ENCODE measurements at regions not wholly inside any gene's neighbourhood (a gene's known extent, or its start where the extent isn't known, plus 50 kb on each side); places are given as distances from the start of the nearest gene placed in this dataset.

DNA sequence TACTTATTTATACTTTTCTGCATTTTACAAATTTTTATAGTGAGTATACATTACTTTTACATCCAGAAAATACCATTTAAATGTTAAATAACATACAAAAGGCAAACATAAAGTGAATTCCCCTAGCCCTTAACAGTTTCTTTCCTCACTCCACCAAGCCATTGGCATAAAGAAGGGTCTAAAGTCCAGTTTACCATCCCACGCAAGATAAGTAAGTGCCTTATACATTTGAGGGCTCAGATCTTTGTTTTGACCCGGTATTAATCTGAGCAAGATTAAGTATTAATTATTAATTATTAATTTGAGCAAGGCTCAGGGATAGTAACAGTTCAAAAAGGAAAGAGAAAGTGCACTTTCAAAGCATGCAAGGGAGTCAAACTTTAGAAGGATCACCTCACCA, 182.9 kb downstream of the DICER1 start:
- Histone ChIP-seq H3K23me2 (ENCODE audit: low read depth, low read length) (no peaks in the 10 kb centered on the region), H3K4me3 (ENCODE audit: extremely low read depth in 1 of 4, insufficient read depth in 2 of 4, low read depth in 3 of 4, low read length in 4 of 4) (no peak overlapping the region), H3K9me3 (ENCODE audit: insufficient read depth in 2 of 2, low read depth in 1 of 2, low read length in 1 of 2) (no peaks in the 10 kb centered on the region), H3K4me2 (ENCODE audit: insufficient read depth in 1 of 2, low read depth in 2 of 2, low read length in 2 of 2) (no peak overlapping the region), H3K79me2 (ENCODE audit: control insufficient read depth in 1 of 2, insufficient read depth in 2 of 2, low read length in 2 of 2) (no peaks in the 10 kb centered on the region), H4K8ac (ENCODE audit: extremely low read depth, insufficient read depth, low read length) (no peak overlapping the region), H3K18ac (ENCODE audit: extremely low read depth, low read length) (no peak overlapping the region), H2AK5ac (ENCODE audit: low read depth, low read length) (no peak overlapping the region), H4K20me1 (replicated peaks in 1 of 2; ENCODE audit: control insufficient read depth in 1 of 2, insufficient read depth in 2 of 2, low read length in 2 of 2) (no peaks in the 10 kb centered on the region), H3K9ac (replicated peaks in 1 of 4; ENCODE audit: extremely low read depth in 1 of 4, low read depth in 3 of 4, low read length in 3 of 4) (no peak overlapping the region), H3K79me1 (ENCODE audit: low read depth, low read length) (no peaks in the 10 kb centered on the region), H2BK120ac (replicated peaks; ENCODE audit: low read depth, low read length) (no peak overlapping the region), H3K14ac (ENCODE audit: insufficient read length) (no peak overlapping the region), H3K27me3 (replicated peaks in 1 of 4; ENCODE audit: control insufficient read depth in 3 of 4, extremely low read depth in 1 of 4, insufficient read depth in 3 of 4, low read length in 3 of 4) (no peaks in the 10 kb centered on the region), H2AFZ (ENCODE audit: low read length) (no peak overlapping the region), H2BK12ac (ENCODE audit: low read depth, low read length) (no peak overlapping the region), H2BK15ac (ENCODE audit: low read length) (no peak overlapping the region), H3K56ac (replicated peaks; ENCODE audit: insufficient read length, low read depth, low read length) (no peak overlapping the region), H4K91ac (replicated peaks; ENCODE audit: insufficient read length, low read length) (no peak overlapping the region), H2BK5ac (ENCODE audit: low read depth, low read length) (no peak overlapping the region), H2BK20ac (ENCODE audit: low read length) (no peak overlapping the region), H3K4me1 (replicated peaks in 1 of 4; ENCODE audit: control insufficient read depth in 3 of 4, insufficient read depth in 4 of 4, low read length in 3 of 4) (no peaks in the 10 kb centered on the region), H3K27ac (ENCODE audit: low read depth, low read length) (no peak overlapping the region), H3K36me3 (ENCODE audit: control insufficient read depth in 2 of 4, insufficient read depth in 4 of 4, low read length in 3 of 4) (no peaks in the 10 kb centered on the region), H4K5ac (ENCODE audit: insufficient read length, low read depth, low read length) (no peak overlapping the region), H3K4ac (replicated peaks; ENCODE audit: insufficient read length, low read depth, low read length) (no peak overlapping the region), H3K23ac (ENCODE audit: insufficient read length) (no peak overlapping the region)
- FAIRE-seq, result no peak
- 84% methylated on average over 2 of the region's 2 CpGs; no CpG with 5 or more reads in 1 of the 2 experiments for WGBS, 2 experiments (ENCODE audit: extremely low coverage in 1 of 2, insufficient coverage in 1 of 2, insufficient read length in 1 of 2, insufficient replicate concordance in 2 of 2, low coverage in 1 of 2, low lambda C conversion rate in 2 of 2, missing lambda C conversion rate in 1 of 2)
- CTCF ChIA-PET (ENCODE audit: partially characterized antibody), result no interaction called here
- no peak for DNase-seq (ENCODE audit: low read depth in 1 of 2, low spot score in 2 of 2)
- TF ChIP-seq JUN (IDR thresholded peaks at IDR 0.05; ENCODE audit: low read depth, low read length) (no peak), EZH2 (IDR thresholded peaks at IDR 0.05; ENCODE audit: low read depth, low read length, severe bottlenecking) (no peak), POLR2AphosphoS5 (IDR thresholded peaks at IDR 0.05; ENCODE audit: low read depth, low read length) (no peak), SAP30 (IDR thresholded peaks at IDR 0.05; ENCODE audit: insufficient read depth, insufficient replicate concordance, low read length) (no peak), SIX5 (IDR thresholded peaks at IDR 0.05; ENCODE audit: low read depth, low read length) (no peak), CTBP2 (IDR thresholded peaks at IDR 0.05; ENCODE audit: borderline replicate concordance, insufficient read depth, insufficient read length, low read length) (no peak), KDM4A (IDR thresholded peaks at IDR 0.05; ENCODE audit: low read depth, low read length, severe bottlenecking) (no peak), EP300 (IDR thresholded peaks at IDR 0.05; ENCODE audit: borderline replicate concordance in 1 of 2, low read depth in 2 of 2, low read length in 2 of 2) (no peak), SP4 (IDR thresholded peaks at IDR 0.05; ENCODE audit: low read length) (no peak), TBP (IDR thresholded peaks at IDR 0.05; ENCODE audit: low read depth, low read length) (no peak), MAFK (IDR thresholded peaks at IDR 0.05; ENCODE audit: low read depth, low read length) (no peak), TCF12 (IDR thresholded peaks at IDR 0.05; ENCODE audit: low read depth, low read length) (no peak), BRCA1 (IDR thresholded peaks at IDR 0.05; ENCODE audit: low read depth, low read length) (no peak)
- POLR2A ChIA-PET (ENCODE audit: partially characterized antibody), result no interaction called here

Measured in H1 (cell line).